Mesothelial cell of epicardium (in vitro differentiated cells): ENCODE measurements at regions not wholly inside any gene's neighbourhood (a gene's known extent, or its start where the extent isn't known, plus 50 kb on each side); places are given as distances from the start of the nearest gene placed in this dataset.

Experiments
- DNase-seq, 2 experiments: peaks; one replicate each; pipeline ENCODE4 v3.0.0; 2021; ENCODE audit warnings: low spot score in 2 of 2; ENCODE audit not compliant: unreplicated experiment in 2 of 2
- H3K27ac Mint-ChIP-seq: 2 replicates; pipeline ENCODE4 v1.8.0; 2021; ENCODE audit warnings: mixed read lengths
- H3K27me3 Mint-ChIP-seq: 2 replicates; pipeline ENCODE4 v1.8.0; 2021; ENCODE audit warnings: low read depth, mixed read lengths
- H3K36me3 Mint-ChIP-seq: 2 replicates; pipeline ENCODE4 v1.8.0; 2021; ENCODE audit warnings: mixed read lengths
- H3K4me1 Mint-ChIP-seq: 2 replicates; pipeline ENCODE4 v1.8.0; 2021; ENCODE audit warnings: mixed read lengths
- H3K4me3 Mint-ChIP-seq: 2 replicates; pipeline ENCODE4 v1.8.0; 2021; ENCODE audit warnings: mild to moderate bottlenecking, moderate library complexity, mixed read lengths
- H3K9me3 Mint-ChIP-seq: 2 replicates; pipeline ENCODE4 v1.8.0; 2021; ENCODE audit warnings: mixed read lengths
- CTCF ChIP-seq: fragments of 200-600 bp; sonication (generic); IDR thresholded peaks from one replicate; pipeline ENCODE4 v1.5.0; 2021; ENCODE audit warnings: antibody characterized with exemption; ENCODE audit not compliant: unreplicated experiment

- H3K9me3 Mint-ChIP-seq: no peaks in the 10 kb centered on the region
- H3K27me3 Mint-ChIP-seq: no peaks in the 10 kb centered on the region
- no peak overlapping the region for H3K4me3 Mint-ChIP-seq
- H3K27ac Mint-ChIP-seq: no peak overlapping the region
- no peaks in the 10 kb centered on the region for H3K36me3 Mint-ChIP-seq
- DNase-seq: no peak
- H3K4me1 Mint-ChIP-seq: peaks cover 19% of the 10 kb centered on the region
- TF ChIP-seq CTCF: no peak
These were observed 935.8 kb downstream of the TLE4 start for GRCh38 chr9:80507611-80508010.

GRCh38 chr9:80504601-80505230, 933.0 kb downstream of the TLE4 start:
- Mint-ChIP-seq H3K27me3 (no peaks in the 10 kb centered on the region), H3K4me1 (peaks cover 29% of the 10 kb centered on the region), H3K36me3 (no peaks in the 10 kb centered on the region), H3K27ac (peak overlapping the region; percentile 57), H3K4me3 (no peak overlapping the region), H3K9me3 (no peaks in the 10 kb centered on the region)
- DNase-seq: no peak
- no peak for TF ChIP-seq CTCF

GRCh38 chr9:80503671-80504281, 932.0 kb downstream of the TLE4 start:
- H3K4me1 Mint-ChIP-seq: peaks cover 30% of the 10 kb centered on the region
- H3K9me3 Mint-ChIP-seq: no peaks in the 10 kb centered on the region
- TF ChIP-seq CTCF: no peak
- DNase-seq: no peak
- no peaks in the 10 kb centered on the region for H3K36me3 Mint-ChIP-seq
- H3K4me3 Mint-ChIP-seq: no peak overlapping the region
- H3K27ac Mint-ChIP-seq: peak overlapping the region; percentile 41
- no peaks in the 10 kb centered on the region for H3K27me3 Mint-ChIP-seq

GRCh38 chr9:80502306-80502705, 930.5 kb downstream of the TLE4 start:
- Mint-ChIP-seq H3K27ac (no peak overlapping the region), H3K9me3 (no peaks in the 10 kb centered on the region), H3K4me1 (peaks cover 39% of the 10 kb centered on the region), H3K27me3 (no peaks in the 10 kb centered on the region), H3K36me3 (no peaks in the 10 kb centered on the region), H3K4me3 (no peak overlapping the region)
- TF ChIP-seq CTCF: no peak
- no peak for DNase-seq

GRCh38 chr9:80501635-80502034, 929.9 kb downstream of the TLE4 start:
- Mint-ChIP-seq H3K36me3 (no peaks in the 10 kb centered on the region), H3K4me1 (peaks cover 39% of the 10 kb centered on the region), H3K9me3 (no peaks in the 10 kb centered on the region), H3K27me3 (no peaks in the 10 kb centered on the region), H3K4me3 (no peak overlapping the region), H3K27ac (no peak overlapping the region)
- TF ChIP-seq CTCF: no peak
- DNase-seq: no peak

- no peak overlapping the region for H3K27ac Mint-ChIP-seq
- peaks cover 1% of the 10 kb centered on the region for H3K36me3 Mint-ChIP-seq
- no peak overlapping the region for H3K4me3 Mint-ChIP-seq
- DNase-seq: no peak
- peaks cover 45% of the 10 kb centered on the region for H3K4me1 Mint-ChIP-seq
- H3K27me3 Mint-ChIP-seq: no peaks in the 10 kb centered on the region
- H3K9me3 Mint-ChIP-seq: peaks cover 5% of the 10 kb centered on the region
- no peak for TF ChIP-seq CTCF
These were observed 928.5 kb downstream of the TLE4 start for GRCh38 chr9:80500300-80500699.
